Neural crest cell (in vitro differentiated cells): ENCODE measurements at regions not wholly inside any gene's neighbourhood (a gene's known extent, or its start where the extent isn't known, plus 50 kb on each side); places are given as distances from the start of the nearest gene placed in this dataset.

ENCODE experiments used
- DNase-seq: peaks from one replicate; pipeline ENCODE4 v3.0.0; 2021; ENCODE audit warnings: low read depth, mixed read lengths, low spot score
- H3K27ac Mint-ChIP-seq: one replicate; pipeline ENCODE4 v1.8.0; 2021; ENCODE audit warnings: mild to moderate bottlenecking, mixed read lengths; ENCODE audit not compliant: unreplicated experiment
- H3K27me3 Mint-ChIP-seq: 2 replicates; pipeline ENCODE4 v1.8.0; 2021; ENCODE audit warnings: low read depth, mild to moderate bottlenecking, mixed read lengths
- H3K36me3 Mint-ChIP-seq: 2 replicates; pipeline ENCODE4 v1.8.0; 2021; ENCODE audit warnings: low read depth, mild to moderate bottlenecking, mixed read lengths
- H3K4me1 Mint-ChIP-seq: 2 replicates; pipeline ENCODE4 v1.8.0; 2021; ENCODE audit warnings: mixed read lengths
- H3K4me3 Mint-ChIP-seq: one replicate; pipeline ENCODE4 v1.8.0; 2021; ENCODE audit warnings: mild to moderate bottlenecking, mixed read lengths
- H3K9me3 Mint-ChIP-seq: 2 replicates; pipeline ENCODE4 v1.8.0; 2021; ENCODE audit warnings: mixed read lengths
- TF ChIP-seq, protein P1 (sequence below): fragments of 200-600 bp; sonication (generic); conservative IDR thresholded peaks from 2 replicates; pipeline ENCODE4 v1.5.0; 2021; ENCODE audit warnings: antibody characterized with exemption, mild to moderate bottlenecking

DNA sequence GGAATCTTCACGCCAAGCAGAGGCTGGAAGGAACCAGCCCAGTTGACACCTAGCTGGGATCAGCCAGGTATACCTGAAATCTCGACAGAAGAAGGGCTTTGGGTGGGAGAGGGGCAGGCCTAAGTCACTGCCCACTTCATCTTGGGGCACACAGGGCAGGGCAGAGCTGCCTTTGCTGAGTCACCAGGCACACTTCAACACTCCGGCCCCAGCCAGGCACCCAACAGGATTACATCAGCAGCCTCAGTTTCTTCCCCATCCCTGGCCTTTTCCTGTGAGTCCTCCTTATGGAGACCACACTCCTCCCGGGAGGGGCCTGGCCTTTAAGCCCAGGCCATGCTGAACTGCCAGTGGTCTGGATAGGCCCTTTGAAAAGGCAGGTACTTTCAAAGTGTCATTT is 201.7 kb upstream of the HS6ST1 start:
- no peak overlapping the region for H3K4me3 Mint-ChIP-seq
- H3K27me3 Mint-ChIP-seq, result no peaks in the 10 kb centered on the region
- H3K27ac Mint-ChIP-seq, result peak overlapping the region; percentile 43
- DNase-seq, result no peak
- peaks cover 2% of the 10 kb centered on the region for H3K36me3 Mint-ChIP-seq
- TF ChIP-seq, protein P1, sequence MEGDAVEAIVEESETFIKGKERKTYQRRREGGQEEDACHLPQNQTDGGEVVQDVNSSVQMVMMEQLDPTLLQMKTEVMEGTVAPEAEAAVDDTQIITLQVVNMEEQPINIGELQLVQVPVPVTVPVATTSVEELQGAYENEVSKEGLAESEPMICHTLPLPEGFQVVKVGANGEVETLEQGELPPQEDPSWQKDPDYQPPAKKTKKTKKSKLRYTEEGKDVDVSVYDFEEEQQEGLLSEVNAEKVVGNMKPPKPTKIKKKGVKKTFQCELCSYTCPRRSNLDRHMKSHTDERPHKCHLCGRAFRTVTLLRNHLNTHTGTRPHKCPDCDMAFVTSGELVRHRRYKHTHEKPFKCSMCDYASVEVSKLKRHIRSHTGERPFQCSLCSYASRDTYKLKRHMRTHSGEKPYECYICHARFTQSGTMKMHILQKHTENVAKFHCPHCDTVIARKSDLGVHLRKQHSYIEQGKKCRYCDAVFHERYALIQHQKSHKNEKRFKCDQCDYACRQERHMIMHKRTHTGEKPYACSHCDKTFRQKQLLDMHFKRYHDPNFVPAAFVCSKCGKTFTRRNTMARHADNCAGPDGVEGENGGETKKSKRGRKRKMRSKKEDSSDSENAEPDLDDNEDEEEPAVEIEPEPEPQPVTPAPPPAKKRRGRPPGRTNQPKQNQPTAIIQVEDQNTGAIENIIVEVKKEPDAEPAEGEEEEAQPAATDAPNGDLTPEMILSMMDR, result no peak
- peaks cover 18% of the 10 kb centered on the region for H3K4me1 Mint-ChIP-seq
- no peaks in the 10 kb centered on the region for H3K9me3 Mint-ChIP-seq

DNA sequence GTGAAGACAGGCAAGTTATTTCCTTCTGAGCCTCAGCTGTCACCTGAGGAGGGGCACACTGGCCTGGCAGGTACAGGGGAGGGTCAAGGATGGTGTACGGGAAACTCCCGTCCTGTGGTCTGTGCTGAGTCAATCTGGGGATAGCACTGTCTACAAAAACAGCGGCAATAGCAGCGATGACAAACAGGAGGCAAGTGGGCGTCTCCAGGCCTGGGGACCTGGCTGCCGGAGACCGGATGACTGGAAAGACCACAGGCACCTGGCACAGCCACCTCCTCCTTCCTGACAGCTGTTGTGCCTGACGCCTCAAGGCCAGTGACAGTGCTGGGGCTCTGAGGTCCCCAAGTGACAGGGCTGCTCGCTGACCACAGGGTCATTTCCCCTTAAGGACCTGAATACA is 202.1 kb upstream of the HS6ST1 start:
- Mint-ChIP-seq H3K27me3 (no peaks in the 10 kb centered on the region), H3K4me1 (peaks cover 18% of the 10 kb centered on the region), H3K36me3 (peaks cover 2% of the 10 kb centered on the region), H3K27ac (peak overlapping the region; percentile 43), H3K9me3 (no peaks in the 10 kb centered on the region), H3K4me3 (no peak overlapping the region)
- DNase-seq, result no peak
- TF ChIP-seq, protein P1, result no peak

DNA sequence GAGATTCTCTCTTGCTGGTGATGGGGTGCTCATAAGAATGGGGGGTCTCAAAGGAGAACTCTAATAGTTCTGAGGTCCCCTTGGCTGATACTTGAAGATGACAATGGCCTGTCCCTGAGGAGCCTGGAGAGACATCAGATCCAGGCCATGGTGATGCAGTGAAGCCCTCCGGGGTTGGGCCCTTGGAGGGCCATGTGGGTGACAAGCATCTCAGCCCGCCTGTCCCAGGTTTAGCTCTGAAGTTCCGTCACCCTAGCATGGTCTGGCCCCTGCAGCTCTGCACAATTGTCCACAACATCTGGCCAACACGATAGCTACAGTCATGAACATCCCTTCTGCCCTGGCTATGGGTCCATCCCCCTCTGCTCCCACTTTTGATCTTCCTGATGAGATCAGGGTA is 202.8 kb upstream of the HS6ST1 start:
- Mint-ChIP-seq H3K36me3 (peaks cover 2% of the 10 kb centered on the region), H3K27me3 (no peaks in the 10 kb centered on the region), H3K9me3 (no peaks in the 10 kb centered on the region), H3K4me3 (no peak overlapping the region), H3K4me1 (peaks cover 22% of the 10 kb centered on the region), H3K27ac (no peak overlapping the region)
- TF ChIP-seq, protein P1, result no peak
- DNase-seq, result no peak

DNA sequence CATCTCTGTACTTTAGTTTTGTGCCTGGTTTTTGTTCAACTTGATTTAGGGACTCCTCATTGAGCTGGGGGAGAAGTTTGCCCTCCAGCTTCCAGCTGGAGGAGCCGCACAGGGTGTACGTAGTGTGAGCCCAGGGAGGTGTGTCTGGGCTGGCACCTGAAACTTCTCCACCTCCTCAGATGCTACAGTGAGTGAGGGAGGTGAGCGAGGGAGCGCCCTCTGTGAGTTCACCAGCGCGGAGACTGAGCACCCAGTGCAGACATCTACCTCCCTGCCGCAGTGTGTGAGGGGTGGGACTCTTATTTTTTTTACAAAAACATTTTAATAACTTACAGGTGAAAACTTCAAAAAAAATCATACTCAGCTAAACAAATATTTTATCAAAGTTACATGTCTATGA is 204.2 kb upstream of the HS6ST1 start:
- no peak overlapping the region for H3K27ac Mint-ChIP-seq
- H3K4me3 Mint-ChIP-seq, result no peak overlapping the region
- no peaks in the 10 kb centered on the region for H3K9me3 Mint-ChIP-seq
- no peaks in the 10 kb centered on the region for H3K27me3 Mint-ChIP-seq
- TF ChIP-seq, protein P1, result no peak
- peaks cover 31% of the 10 kb centered on the region for H3K4me1 Mint-ChIP-seq
- no peak for DNase-seq
- peaks cover 2% of the 10 kb centered on the region for H3K36me3 Mint-ChIP-seq

DNA sequence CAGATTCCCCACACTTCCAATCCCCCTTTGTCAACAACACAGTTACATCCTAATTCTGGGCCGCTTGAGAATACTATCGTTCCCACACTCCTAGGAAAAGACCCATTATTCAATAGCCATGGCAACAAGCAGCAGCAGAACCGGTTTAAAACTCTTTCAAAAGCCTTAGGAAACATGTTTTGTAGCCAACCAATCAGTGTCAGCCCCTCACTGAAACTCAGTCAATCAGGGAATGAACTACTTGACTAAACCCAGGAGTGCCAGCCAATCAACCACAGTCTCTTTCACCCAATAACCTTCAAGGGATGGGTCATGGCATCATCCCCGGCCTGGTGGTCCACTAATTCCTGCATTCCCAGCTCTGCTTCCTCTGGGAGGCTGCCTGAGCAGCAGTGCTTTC is 204.8 kb upstream of the HS6ST1 start:
- H3K27ac Mint-ChIP-seq, result no peak overlapping the region
- no peak overlapping the region for H3K4me3 Mint-ChIP-seq
- H3K4me1 Mint-ChIP-seq, result peaks cover 37% of the 10 kb centered on the region
- no peaks in the 10 kb centered on the region for H3K27me3 Mint-ChIP-seq
- peaks cover 2% of the 10 kb centered on the region for H3K36me3 Mint-ChIP-seq
- TF ChIP-seq, protein P1, result no peak
- H3K9me3 Mint-ChIP-seq, result no peaks in the 10 kb centered on the region
- DNase-seq, result no peak

DNA sequence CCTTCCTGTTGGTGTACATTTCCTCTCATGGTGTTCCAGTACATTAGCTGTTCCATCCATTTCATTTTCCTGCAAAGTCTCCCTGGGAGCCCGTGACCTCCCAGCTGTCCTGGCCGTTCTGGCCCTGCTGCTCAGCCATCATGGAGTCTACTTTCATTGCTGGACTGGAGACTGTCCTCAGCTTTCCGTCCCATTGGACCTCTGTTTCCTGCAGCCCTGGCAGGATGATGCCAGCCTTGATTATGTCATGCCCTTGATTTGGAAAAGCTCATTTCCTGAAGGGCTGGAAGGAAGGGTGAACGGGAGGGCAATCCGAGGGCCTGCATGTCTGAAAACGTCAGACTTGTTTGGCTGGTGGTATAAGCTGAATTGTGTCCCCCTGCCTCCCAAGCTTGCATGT is 205.5 kb upstream of the HS6ST1 start:
- TF ChIP-seq, protein P1, result no peak
- DNase-seq, result no peak
- no peaks in the 10 kb centered on the region for H3K9me3 Mint-ChIP-seq
- no peak overlapping the region for H3K4me3 Mint-ChIP-seq
- peaks cover 2% of the 10 kb centered on the region for H3K36me3 Mint-ChIP-seq
- H3K4me1 Mint-ChIP-seq, result peaks cover 37% of the 10 kb centered on the region
- H3K27ac Mint-ChIP-seq, result no peak overlapping the region
- H3K27me3 Mint-ChIP-seq, result no peaks in the 10 kb centered on the region
